ENCODE measurements at regions not wholly inside any gene's neighbourhood (a gene's known extent, or its start where the extent isn't known, plus 50 kb on each side); places are given as distances from the start of the nearest gene placed in this dataset.
"Not testable (repeated sequence)": the region's sequence is repeated elsewhere in the genome, so short reads cannot be mapped to it uniquely, and the experiment has no call there.

GRCh38 chr2:58749041-58749440 is 507.9 kb upstream of the FANCL start:
- DNase-seq = no peak
- Histone ChIP-seq H3K36me3 (no peaks in the 10 kb centered on the region), H3K4me1 (no peaks in the 10 kb centered on the region), H3K9me3 (no peaks in the 10 kb centered on the region), H3K4me3 (no peak overlapping the region), H3K27ac (no peak overlapping the region), H3K27me3 (ENCODE audit: low read depth) (no peaks in the 10 kb centered on the region)
- ATAC-seq = no peak
- intact Hi-C loops (cut with DNase I) = no loop called here
- TF ChIP-seq CTCF (IDR thresholded peaks at IDR 0.05) = no peak

GRCh38 chr2:58745334-58745733 is 504.2 kb upstream of the FANCL start:
- ATAC-seq; DNase-seq; H3K36me3 ChIP-seq; H3K4me3 ChIP-seq; intact Hi-C loops (cut with DNase I); H3K27me3 ChIP-seq (ENCODE audit: low read depth); H3K27ac ChIP-seq; H3K4me1 ChIP-seq; H3K9me3 ChIP-seq: not testable (repeated sequence)

GRCh38 chr2:58740426-58740825 is 499.3 kb upstream of the FANCL start:
- DNase-seq = no peak
- TF ChIP-seq CTCF (IDR thresholded peaks at IDR 0.05) = no peak
- no peak overlapping the region for H3K4me3 ChIP-seq
- no peaks in the 10 kb centered on the region for H3K9me3 ChIP-seq
- no peaks in the 10 kb centered on the region for H3K36me3 ChIP-seq
- H3K27ac ChIP-seq = no peak overlapping the region
- H3K4me1 ChIP-seq = no peaks in the 10 kb centered on the region
- no peaks in the 10 kb centered on the region for H3K27me3 ChIP-seq (ENCODE audit: low read depth)
- intact Hi-C loops (cut with DNase I) = no loop called here
- no peak for ATAC-seq

- ATAC-seq = no peak
- Histone ChIP-seq H3K9me3 (no peaks in the 10 kb centered on the region), H3K4me1 (no peaks in the 10 kb centered on the region), H3K36me3 (no peaks in the 10 kb centered on the region), H3K4me3 (no peak overlapping the region), H3K27me3 (ENCODE audit: low read depth) (no peaks in the 10 kb centered on the region), H3K27ac (no peak overlapping the region)
- no peak for TF ChIP-seq CTCF (IDR thresholded peaks at IDR 0.05)
- DNase-seq = no peak
- intact Hi-C loops (cut with DNase I) = no loop called here
Measured at GRCh38 chr2:58739033-58739432, 497.9 kb upstream of the FANCL start.

GRCh38 chr2:58734365-58734764 is 493.2 kb upstream of the FANCL start:
- H3K27me3 ChIP-seq (ENCODE audit: low read depth) = no peaks in the 10 kb centered on the region
- no peaks in the 10 kb centered on the region for H3K36me3 ChIP-seq
- ATAC-seq (no peak), DNase-seq (no peak)
- H3K4me3 ChIP-seq = no peak overlapping the region
- H3K27ac ChIP-seq = no peak overlapping the region
- no peak for TF ChIP-seq CTCF (IDR thresholded peaks at IDR 0.05)
- intact Hi-C loops (cut with DNase I) = no loop called here
- H3K9me3 ChIP-seq = no peaks in the 10 kb centered on the region
- no peaks in the 10 kb centered on the region for H3K4me1 ChIP-seq

- Histone ChIP-seq H3K9me3 (no peaks in the 10 kb centered on the region), H3K4me1 (no peaks in the 10 kb centered on the region), H3K4me3 (no peak overlapping the region), H3K27me3 (ENCODE audit: low read depth) (no peaks in the 10 kb centered on the region), H3K36me3 (no peaks in the 10 kb centered on the region), H3K27ac (no peak overlapping the region)
- ATAC-seq (no peak), DNase-seq (no peak)
- no peak for TF ChIP-seq CTCF (IDR thresholded peaks at IDR 0.05)
- intact Hi-C loops (cut with DNase I) = no loop called here
Measured at GRCh38 chr2:58732999-58733398, 491.9 kb upstream of the FANCL start.
